B cell (primary cell): ENCODE measurements at regions not wholly inside any gene's neighbourhood (a gene's known extent, or its start where the extent isn't known, plus 50 kb on each side); places are given as distances from the start of the nearest gene placed in this dataset.

Experiments
- CTCF ChIP-seq: fragments of 200-600 bp; IDR thresholded peaks from one replicate; pipeline ENCODE4 v1.8.0; 2022; ENCODE audit warnings: antibody characterized with exemption, mild to moderate bottlenecking
- EZH2 ChIP-seq: IDR thresholded peaks from 2 replicates; pipeline ENCODE4 v1.6.1; 2012; ENCODE audit warnings: borderline replicate concordance, low read depth, mild to moderate bottlenecking, moderate library complexity, low read length; ENCODE audit not compliant: insufficient read depth, poor library complexity, severe bottlenecking

GRCh38 chr10:60518745-60519144, 129.1 kb upstream of the ANK3 start:
- TF ChIP-seq CTCF (no peak), EZH2 (no peak)
